ENCODE measurements at regions not wholly inside any gene's neighbourhood (a gene's known extent, or its start where the extent isn't known, plus 50 kb on each side); places are given as distances from the start of the nearest gene placed in this dataset.

- DNase-seq: no peak
Measured at GRCh38 chr5:8577792-8578191, 708.8 kb downstream of the MTRR start.

- DNase-seq: no peak
Measured at GRCh38 chr5:8580298-8580697, 711.4 kb downstream of the MTRR start.

GRCh38 chr5:8581047-8581446 lies 712.1 kb downstream of the MTRR start:
- no peak for DNase-seq

GRCh38 chr5:8585230-8586018 lies 716.5 kb downstream of the MTRR start:
- no peak for DNase-seq

GRCh38 chr5:8590959-8591358 lies 722.0 kb downstream of the MTRR start:
- DNase-seq: no peak

GRCh38 chr5:8598356-8598755 lies 729.4 kb downstream of the MTRR start:
- no peak for DNase-seq

- no peak for DNase-seq
Measured at GRCh38 chr5:8598996-8599395, 730.0 kb downstream of the MTRR start.

- no peak for DNase-seq
Measured at GRCh38 chr5:8600843-8601242, 731.9 kb downstream of the MTRR start.

GRCh38 chr5:8601831-8602354 lies 732.9 kb downstream of the MTRR start:
- no peak for DNase-seq

GRCh38 chr5:8606231-8606630 lies 737.3 kb downstream of the MTRR start:
- no peak for DNase-seq

GRCh38 chr5:8611067-8611466 lies 742.1 kb downstream of the MTRR start:
- DNase-seq: no peak

GRCh38 chr5:8613078-8613685 lies 744.2 kb downstream of the MTRR start:
- DNase-seq: no peak

- DNase-seq: no peak
Measured at GRCh38 chr5:8615142-8615858, 746.4 kb downstream of the MTRR start.

- no peak for DNase-seq
Measured at GRCh38 chr5:8628521-8628920, 759.6 kb downstream of the MTRR start.

- DNase-seq: no peak
Measured at GRCh38 chr5:8633259-8633658, 764.3 kb downstream of the MTRR start.

GRCh38 chr5:8633696-8634095 lies 764.7 kb downstream of the MTRR start:
- no peak for DNase-seq

GRCh38 chr5:8634219-8634618 lies 765.3 kb downstream of the MTRR start:
- no peak for DNase-seq

GRCh38 chr5:8641786-8642505 lies 773.0 kb downstream of the MTRR start:
- DNase-seq: no peak

- no peak for DNase-seq
Measured at GRCh38 chr5:8644377-8644776, 775.4 kb downstream of the MTRR start.

- DNase-seq: no peak
Measured at GRCh38 chr5:8647111-8647510, 778.2 kb downstream of the MTRR start.

- no peak for DNase-seq
Measured at GRCh38 chr5:8650186-8650585, 781.2 kb downstream of the MTRR start.

GRCh38 chr5:8660133-8660893 lies 791.4 kb downstream of the MTRR start:
- no peak for DNase-seq

All from islet precursor cell (in vitro differentiated cells).